ENCODE measurements at regions not wholly inside any gene's neighbourhood (a gene's known extent, or its start where the extent isn't known, plus 50 kb on each side); places are given as distances from the start of the nearest gene placed in this dataset.
A peak's percentile ranks its signal among the peaks of the same experiment; 100 is the strongest.

GRCh38 chr1:238900334-238900865, 486.0 kb upstream of the CHRM3 start:
- no peak for DNase-seq (ENCODE audit: low spot score)

DNA sequence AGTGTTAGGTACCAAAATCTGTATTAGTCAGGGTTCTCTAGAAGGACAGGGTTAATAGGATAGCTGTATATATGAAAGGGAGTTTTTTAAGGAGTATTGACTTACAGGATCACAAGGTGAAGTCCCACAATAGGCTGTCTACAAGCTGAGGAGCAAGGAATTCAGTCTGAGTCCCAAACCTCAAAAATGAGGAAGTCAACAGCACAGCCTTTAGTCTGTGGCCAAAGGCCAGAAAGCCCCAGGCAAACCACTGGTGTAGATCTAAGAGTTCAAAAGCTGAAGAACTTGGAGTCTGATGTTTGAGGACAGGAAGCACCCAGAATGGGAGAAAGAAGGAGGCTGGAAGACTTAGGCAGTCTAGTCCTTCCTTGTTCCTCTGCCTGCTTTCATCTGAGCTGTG, 487.5 kb upstream of the CHRM3 start:
- no peak for DNase-seq (ENCODE audit: low spot score)

- DNase-seq (ENCODE audit: low spot score) = no peak
Measured at GRCh38 chr1:238895911-238896310, 490.5 kb upstream of the CHRM3 start.

- DNase-seq (ENCODE audit: low spot score) = peak; percentile 87
Measured at GRCh38 chr1:238892612-238893011, 493.8 kb upstream of the CHRM3 start.

DNA sequence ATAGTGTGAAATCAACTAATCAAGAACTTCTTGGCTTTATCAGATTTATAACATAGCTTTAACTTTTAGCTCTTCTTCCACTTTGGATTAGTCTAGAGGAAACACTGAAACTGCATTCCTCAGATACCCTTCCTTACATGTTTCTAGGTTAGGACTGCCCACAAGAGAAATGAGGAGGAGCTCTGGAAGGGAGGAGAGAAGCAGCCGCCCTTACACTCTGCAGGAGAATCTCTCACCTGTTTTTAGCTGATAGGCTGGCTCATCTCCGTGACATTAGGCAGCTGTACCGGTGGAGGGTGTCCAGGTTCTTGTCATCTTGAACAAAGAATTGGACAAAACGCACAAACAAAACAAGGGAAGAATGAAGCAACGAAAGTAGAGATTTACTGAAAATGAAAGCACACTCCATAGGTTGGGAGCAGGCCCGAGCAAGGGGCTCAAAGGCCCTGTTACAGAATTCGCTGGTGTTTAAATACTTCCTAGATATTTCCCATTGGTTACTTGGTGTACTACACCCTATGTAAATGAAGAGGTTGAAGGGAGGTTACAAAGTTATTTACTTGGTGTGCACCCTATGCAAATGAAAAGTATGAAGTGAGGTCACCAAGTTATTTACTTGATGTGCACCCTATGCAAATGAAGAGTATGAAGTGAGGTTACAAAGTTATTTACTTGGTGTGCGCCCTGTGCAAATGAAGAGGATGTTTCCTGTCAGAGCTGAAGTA, 524.9 kb upstream of the CHRM3 start:
- DNase-seq (ENCODE audit: low spot score) = no peak

DNA sequence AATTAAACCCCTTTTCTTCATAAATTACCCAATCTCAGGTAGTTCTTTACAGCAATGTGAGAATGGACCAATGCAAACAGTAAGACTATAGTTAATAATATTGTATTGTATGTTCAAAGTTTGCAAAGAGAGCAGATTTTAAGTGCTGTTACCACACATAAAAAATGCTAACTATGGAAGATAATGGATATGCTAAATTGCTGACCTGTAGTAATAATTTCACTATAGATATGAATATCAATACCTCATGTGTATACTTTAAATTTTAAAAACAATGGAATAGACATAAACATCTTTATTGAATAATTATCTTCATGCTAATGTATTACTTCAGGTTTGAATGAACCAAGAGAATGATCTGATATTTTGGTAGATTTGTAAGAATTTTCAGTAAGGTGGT, 552.4 kb upstream of the CHRM3 start:
- no peak for DNase-seq (ENCODE audit: low spot score)

DNA sequence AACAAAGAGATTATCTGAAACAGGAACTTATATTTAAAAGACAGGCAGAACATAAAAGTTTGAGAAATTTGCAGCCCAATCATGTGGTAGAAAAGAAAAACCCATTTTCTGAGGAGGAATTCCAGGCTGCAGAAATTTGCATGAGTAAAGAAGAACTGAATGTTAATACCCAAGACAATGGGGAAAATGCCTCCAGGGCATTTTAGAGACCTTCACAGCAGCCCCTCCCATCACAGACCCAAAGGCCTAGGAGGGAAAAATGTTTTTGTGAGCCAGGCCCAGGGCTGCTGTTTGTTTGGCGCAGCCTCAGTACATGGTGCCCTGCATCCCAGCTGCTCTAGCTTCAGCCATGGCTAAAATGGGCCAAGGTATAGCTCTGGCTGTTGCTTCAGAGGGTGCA, 554.3 kb upstream of the CHRM3 start:
- no peak for DNase-seq (ENCODE audit: low spot score)

GRCh38 chr1:238830036-238830611, 556.2 kb upstream of the CHRM3 start:
- no peak for DNase-seq (ENCODE audit: low spot score)

DNA sequence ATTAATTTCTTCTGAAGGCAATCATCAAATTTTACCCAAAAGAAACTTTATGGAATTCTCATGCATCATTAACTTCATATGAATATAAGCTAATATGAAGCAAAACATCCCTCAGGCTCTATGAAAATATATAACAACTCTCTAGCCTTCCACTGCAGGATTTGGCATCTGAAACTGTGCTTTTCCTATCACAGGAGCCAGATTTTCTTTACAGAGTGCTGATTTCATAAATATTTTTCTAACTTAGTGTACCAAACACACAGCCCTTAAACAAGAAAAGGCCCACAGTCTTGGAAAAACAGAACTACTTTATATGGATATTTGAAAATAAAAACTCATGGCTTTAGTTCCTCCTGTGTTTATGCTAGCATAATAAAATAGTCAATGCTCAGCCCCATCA, 559.5 kb upstream of the CHRM3 start:
- DNase-seq (ENCODE audit: low spot score) = no peak

DNA sequence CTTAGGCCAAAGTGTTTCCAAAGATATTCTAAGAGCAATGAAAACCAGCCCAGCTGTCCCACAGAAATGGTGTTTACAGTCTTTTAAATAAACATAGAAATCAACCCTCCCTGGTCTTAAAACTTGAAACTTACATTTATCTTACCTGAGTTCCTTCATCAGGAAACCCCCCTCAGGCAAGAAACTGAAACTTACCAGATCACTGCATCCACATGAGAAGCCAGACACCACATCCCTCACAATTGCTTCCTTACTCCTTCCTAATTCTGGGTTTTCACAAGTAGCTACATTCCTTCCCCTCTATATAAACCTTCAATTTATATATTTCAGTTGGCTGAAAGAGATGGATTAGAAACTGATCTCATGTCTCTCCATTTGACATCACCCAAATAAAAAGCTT, 563.0 kb upstream of the CHRM3 start:
- DNase-seq (ENCODE audit: low spot score) = no peak

DNA sequence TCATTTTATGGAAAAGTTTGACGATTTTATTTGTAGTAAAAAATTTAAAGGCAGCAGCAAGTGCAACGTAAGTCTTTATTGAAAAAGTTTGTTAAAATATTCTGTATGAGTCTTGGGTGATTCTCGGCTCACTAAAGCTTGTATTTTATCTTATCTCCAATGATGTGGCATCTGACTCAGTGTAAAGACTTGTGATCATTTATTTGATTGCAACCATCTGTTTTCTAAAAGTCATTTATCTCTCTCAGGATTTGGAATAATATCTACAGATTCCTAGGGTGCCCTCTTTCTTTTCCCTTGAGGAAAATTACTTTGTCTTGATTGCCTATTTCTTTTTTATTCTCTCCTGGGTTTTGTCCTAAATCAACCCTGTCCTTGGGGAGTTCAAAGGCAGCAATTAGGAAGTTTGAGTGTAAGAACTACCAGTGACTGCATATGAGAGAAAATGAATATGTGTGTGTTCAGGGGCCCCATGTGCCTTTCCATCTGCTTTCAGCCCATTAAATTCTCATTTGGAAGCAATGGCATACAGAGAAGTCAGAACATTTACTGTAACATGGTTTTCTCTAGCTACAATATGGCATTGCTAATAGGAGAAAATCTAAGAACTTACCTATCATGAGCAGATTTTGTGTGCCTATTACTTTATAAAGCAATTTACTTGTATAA, 575.0 kb upstream of the CHRM3 start:
- DNase-seq (ENCODE audit: low spot score) = no peak

DNA sequence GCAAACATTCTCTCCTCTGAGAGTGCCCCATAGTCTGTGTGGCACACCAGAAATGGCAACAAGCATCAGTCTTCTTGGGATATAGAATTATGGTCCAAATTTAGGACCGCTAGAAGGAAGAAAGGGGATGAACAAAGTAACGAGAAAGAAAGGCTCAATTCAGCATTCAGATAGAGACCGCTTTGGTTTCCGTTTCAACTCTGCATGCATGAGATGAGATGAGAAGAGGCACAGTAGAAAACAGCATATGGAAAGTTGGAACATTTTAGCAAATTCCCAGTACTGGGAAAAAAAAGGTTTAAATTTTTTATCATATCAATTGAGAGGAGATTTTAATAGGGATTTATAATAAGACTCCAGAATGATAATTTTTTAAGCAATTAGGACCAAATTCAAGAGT, 595.5 kb upstream of the CHRM3 start:
- no peak for DNase-seq (ENCODE audit: low spot score)

GRCh38 chr1:238789916-238790667, 596.3 kb upstream of the CHRM3 start:
- DNase-seq (ENCODE audit: low spot score) = no peak

DNA sequence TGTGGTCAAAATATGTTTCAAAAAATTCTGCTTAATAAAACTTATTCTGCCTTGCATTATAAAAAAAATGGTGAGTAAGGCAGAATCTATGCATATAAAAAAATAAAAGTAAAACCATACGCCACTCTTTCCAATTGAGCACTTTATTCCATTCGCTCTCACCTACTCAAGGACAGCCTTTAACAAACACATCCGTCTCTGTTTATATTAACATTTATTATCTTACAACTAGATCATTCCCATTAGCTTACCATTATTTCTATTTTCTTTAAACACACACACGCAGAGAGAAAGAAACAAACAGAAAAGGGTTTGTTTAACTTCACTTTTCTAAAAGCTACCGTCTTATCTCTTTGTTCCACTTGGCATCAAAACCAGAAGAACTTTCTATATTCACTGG, 598.9 kb upstream of the CHRM3 start:
- DNase-seq (ENCODE audit: low spot score) = no peak

DNA sequence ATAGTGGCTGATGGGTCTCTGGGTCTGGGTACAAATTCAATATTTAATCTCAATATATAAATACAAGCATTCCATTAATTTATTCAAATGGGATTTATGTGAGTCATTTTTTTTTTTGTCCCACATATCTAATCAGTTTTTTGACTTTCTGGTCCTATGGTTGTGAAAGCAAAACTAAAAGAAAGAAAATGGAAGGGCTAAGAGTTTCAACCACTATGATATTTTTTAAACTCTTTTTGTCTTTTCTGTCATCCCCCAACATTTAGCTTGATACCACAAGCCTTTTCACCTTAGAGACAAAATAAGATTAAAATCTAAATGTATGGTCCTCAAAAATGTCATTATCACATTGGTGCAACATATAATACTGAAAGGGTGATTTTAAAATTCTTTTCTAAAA, 602.7 kb upstream of the CHRM3 start:
- DNase-seq (ENCODE audit: low spot score) = no peak

- DNase-seq (ENCODE audit: low spot score) = no peak
Measured at GRCh38 chr1:238779716-238780115, 606.7 kb upstream of the CHRM3 start.

- no peak for DNase-seq (ENCODE audit: low spot score)
Measured at GRCh38 chr1:238778113-238778512, 608.3 kb upstream of the CHRM3 start.

GRCh38 chr1:238777551-238777950, 608.8 kb upstream of the CHRM3 start:
- DNase-seq (ENCODE audit: low spot score) = no peak

DNA sequence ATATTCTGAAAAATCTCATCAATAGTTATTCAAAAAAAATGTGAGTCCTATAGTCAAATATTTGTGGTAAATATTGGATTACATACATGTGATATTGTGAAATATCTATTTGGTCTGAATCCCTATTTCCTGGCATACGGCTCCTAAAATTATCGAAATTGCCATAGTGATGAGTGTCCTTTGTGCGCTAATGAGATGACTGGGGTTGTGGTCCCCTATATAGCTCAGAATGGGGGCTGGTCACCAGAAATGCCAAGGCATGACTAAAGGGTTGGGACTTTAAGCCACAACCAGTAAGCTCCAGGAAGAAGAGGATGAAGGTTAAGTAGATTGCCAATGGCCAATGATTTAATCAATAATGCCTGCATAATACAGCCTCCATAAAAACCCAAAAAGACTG, 610.2 kb upstream of the CHRM3 start:
- DNase-seq (ENCODE audit: low spot score) = no peak

- no peak for DNase-seq (ENCODE audit: low spot score)
Measured at GRCh38 chr1:238772322-238772721, 614.0 kb upstream of the CHRM3 start.

DNA sequence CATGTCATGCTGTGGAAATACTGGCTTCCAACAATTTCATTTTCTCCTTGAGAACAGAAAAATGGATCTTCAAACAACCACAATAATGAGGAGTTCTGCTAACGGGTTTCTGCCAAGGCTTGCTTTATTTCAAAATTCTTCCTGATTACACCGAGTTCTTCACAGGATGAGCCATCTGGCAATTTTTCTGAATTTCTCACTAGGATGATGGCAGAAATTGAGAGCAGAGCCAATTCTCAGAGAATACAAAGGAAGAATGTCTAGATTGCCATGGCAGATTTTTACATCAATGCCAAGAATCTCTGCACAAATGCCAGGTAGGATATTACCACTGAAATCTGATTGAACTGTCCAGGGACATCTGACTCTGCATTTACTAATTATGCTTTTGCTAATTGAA, 619.0 kb upstream of the CHRM3 start:
- DNase-seq (ENCODE audit: low spot score) = no peak

GRCh38 chr1:238764779-238765178, 621.6 kb upstream of the CHRM3 start:
- DNase-seq (ENCODE audit: low spot score) = no peak

GRCh38 chr1:238753252-238753651, 633.1 kb upstream of the CHRM3 start:
- DNase-seq (ENCODE audit: low spot score) = no peak

Data from COLO829 (cell line).